Stimulated activated CD4-positive, alpha-beta T cell treated with anti-CD3 and anti-CD28 coated beads, Interleukin-2, amount 100 ng/mL, for 24 hours (primary cell): ENCODE measurements at regions not wholly inside any gene's neighbourhood (a gene's known extent, or its start where the extent isn't known, plus 50 kb on each side); places are given as distances from the start of the nearest gene placed in this dataset.

ENCODE experiments used
- DNase-seq, 2 donors: peaks; one replicate each; pipeline ENCODE4 v3.0.0-alpha.2; 2020

- DNase-seq, result no peak
Observed at GRCh38 chr17:12457493-12457892, 208.2 kb upstream of the MYOCD start.

GRCh38 chr17:12459736-12460135 lies 206.0 kb upstream of the MYOCD start:
- no peak for DNase-seq

GRCh38 chr17:12463102-12463501 lies 202.6 kb upstream of the MYOCD start:
- DNase-seq, result no peak

GRCh38 chr17:12472252-12473173 lies 193.2 kb upstream of the MYOCD start:
- DNase-seq, result no peak

GRCh38 chr17:12478311-12478710 lies 187.4 kb upstream of the MYOCD start:
- no peak for DNase-seq

GRCh38 chr17:12485361-12485906 lies 180.3 kb upstream of the MYOCD start:
- DNase-seq, result no peak

- DNase-seq, result no peak
Observed at GRCh38 chr17:12489325-12489724, 176.4 kb upstream of the MYOCD start.

GRCh38 chr17:12492450-12492849 lies 173.2 kb upstream of the MYOCD start:
- DNase-seq, result no peak

GRCh38 chr17:12505866-12506265 lies 159.8 kb upstream of the MYOCD start:
- no peak for DNase-seq

GRCh38 chr17:12507026-12507595 lies 158.6 kb upstream of the MYOCD start:
- DNase-seq, result no peak

GRCh38 chr17:12509801-12510200 lies 155.9 kb upstream of the MYOCD start:
- no peak for DNase-seq

- no peak for DNase-seq
Observed at GRCh38 chr17:12510535-12510934, 155.2 kb upstream of the MYOCD start.

GRCh38 chr17:12512694-12513355 lies 152.9 kb upstream of the MYOCD start:
- no peak for DNase-seq

- DNase-seq, result no peak
Observed at GRCh38 chr17:12514596-12514995, 151.1 kb upstream of the MYOCD start.

GRCh38 chr17:12519956-12520594 lies 145.6 kb upstream of the MYOCD start:
- DNase-seq, result no peak

- no peak for DNase-seq
Observed at GRCh38 chr17:12521416-12521815, 144.3 kb upstream of the MYOCD start.

GRCh38 chr17:12522336-12522735 lies 143.4 kb upstream of the MYOCD start:
- no peak for DNase-seq

- DNase-seq, result no peak
Observed at GRCh38 chr17:12522743-12523183, 142.9 kb upstream of the MYOCD start.

GRCh38 chr17:12523244-12523643 lies 142.4 kb upstream of the MYOCD start:
- no peak for DNase-seq

GRCh38 chr17:12528036-12528435 lies 137.7 kb upstream of the MYOCD start:
- no peak for DNase-seq

GRCh38 chr17:12530161-12530560 lies 135.5 kb upstream of the MYOCD start:
- no peak for DNase-seq

- DNase-seq, result no peak
Observed at GRCh38 chr17:12536021-12536420, 129.7 kb upstream of the MYOCD start.

- DNase-seq, result no peak
Observed at GRCh38 chr17:12536472-12536871, 129.2 kb upstream of the MYOCD start.
